HFF-Myc (cell line): ENCODE measurements at regions not wholly inside any gene's neighbourhood (a gene's known extent, or its start where the extent isn't known, plus 50 kb on each side); places are given as distances from the start of the nearest gene placed in this dataset.

Experiments used
- DNase-seq: peaks from one replicate; pipeline ENCODE4 v3.0.0-alpha.2; 2011; ENCODE audit warnings: low read depth; ENCODE audit errors: extremely low read depth
- H3K4me3 ChIP-seq: replicated peaks from 2 replicates; pipeline ENCODE4 v1.5.1; 2011; ENCODE audit warnings: low read depth, mild to moderate bottlenecking, control low read depth, low read length
- TF ChIP-seq, protein P1 (sequence below): IDR thresholded peaks from 2 replicates; pipeline ENCODE4 v1.5.1; 2012; ENCODE audit warnings: mild to moderate bottlenecking, low read depth, low read length, control low read depth; ENCODE audit errors: missing control alignments

DNA sequence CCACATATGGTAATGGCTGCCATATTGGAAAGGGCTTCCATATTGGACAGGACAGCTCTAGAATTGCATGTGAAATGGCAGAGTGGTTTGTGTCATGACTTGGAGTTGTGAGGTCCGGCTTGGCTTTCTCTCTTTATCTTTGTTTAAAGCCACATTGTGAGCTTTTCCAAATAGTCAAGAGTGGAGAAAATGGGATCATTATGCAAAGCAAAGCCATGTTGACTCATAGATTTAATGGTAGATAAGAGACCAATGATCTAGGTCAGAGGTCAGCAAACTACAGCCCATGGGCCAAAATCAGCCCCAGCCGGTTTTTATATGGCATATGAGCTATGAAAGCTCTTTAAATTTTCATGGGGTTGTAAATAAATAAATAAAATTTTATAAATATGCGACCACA, 449.1 kb downstream of the BCL11B start:
- TF ChIP-seq, protein P1, sequence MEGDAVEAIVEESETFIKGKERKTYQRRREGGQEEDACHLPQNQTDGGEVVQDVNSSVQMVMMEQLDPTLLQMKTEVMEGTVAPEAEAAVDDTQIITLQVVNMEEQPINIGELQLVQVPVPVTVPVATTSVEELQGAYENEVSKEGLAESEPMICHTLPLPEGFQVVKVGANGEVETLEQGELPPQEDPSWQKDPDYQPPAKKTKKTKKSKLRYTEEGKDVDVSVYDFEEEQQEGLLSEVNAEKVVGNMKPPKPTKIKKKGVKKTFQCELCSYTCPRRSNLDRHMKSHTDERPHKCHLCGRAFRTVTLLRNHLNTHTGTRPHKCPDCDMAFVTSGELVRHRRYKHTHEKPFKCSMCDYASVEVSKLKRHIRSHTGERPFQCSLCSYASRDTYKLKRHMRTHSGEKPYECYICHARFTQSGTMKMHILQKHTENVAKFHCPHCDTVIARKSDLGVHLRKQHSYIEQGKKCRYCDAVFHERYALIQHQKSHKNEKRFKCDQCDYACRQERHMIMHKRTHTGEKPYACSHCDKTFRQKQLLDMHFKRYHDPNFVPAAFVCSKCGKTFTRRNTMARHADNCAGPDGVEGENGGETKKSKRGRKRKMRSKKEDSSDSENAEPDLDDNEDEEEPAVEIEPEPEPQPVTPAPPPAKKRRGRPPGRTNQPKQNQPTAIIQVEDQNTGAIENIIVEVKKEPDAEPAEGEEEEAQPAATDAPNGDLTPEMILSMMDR: no peak
- no peak overlapping the region for H3K4me3 ChIP-seq
- DNase-seq: no peak

DNA sequence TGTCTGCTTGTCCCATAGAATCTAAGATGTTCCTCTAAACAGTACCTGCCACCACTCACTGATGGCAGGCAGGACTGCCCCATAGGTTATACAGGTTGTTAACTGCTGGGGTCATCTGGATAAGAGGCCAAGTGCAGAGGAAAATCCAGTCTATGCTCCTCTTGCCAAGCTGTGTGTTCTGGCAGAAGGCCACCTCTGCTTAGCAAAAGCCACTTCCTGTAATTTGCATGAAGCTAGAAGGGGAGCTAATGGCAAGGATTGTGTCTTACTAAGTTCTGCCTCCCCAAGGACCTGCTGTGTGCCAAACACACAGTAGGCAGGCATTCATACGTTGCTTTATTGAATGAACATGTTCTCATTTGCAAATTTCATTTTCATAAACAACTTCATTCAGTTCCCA, 445.4 kb downstream of the BCL11B start:
- DNase-seq: no peak
- H3K4me3 ChIP-seq: no peak overlapping the region
- TF ChIP-seq, protein P1: no peak

DNA sequence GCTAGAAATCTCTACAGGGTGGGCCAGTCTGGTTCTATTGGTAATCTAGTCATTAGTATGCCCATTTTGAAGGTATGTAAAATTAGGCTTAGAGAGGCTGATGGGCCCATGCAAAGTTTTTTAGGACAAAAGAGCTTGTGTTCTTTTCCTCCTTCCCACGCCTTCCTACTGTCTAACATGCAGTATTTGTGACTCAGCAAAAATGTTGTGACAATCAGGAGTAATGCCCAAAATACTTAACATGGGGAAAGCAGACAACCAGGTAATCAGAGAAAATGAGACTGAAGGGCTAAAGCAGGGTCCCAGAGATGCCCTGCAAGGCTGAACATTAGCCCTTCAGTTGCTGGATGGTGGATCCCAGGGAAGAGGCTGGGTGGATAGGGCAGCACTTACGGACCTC, 437.9 kb downstream of the BCL11B start:
- DNase-seq: no peak
- TF ChIP-seq, protein P1: no peak
- H3K4me3 ChIP-seq: no peak overlapping the region

DNA sequence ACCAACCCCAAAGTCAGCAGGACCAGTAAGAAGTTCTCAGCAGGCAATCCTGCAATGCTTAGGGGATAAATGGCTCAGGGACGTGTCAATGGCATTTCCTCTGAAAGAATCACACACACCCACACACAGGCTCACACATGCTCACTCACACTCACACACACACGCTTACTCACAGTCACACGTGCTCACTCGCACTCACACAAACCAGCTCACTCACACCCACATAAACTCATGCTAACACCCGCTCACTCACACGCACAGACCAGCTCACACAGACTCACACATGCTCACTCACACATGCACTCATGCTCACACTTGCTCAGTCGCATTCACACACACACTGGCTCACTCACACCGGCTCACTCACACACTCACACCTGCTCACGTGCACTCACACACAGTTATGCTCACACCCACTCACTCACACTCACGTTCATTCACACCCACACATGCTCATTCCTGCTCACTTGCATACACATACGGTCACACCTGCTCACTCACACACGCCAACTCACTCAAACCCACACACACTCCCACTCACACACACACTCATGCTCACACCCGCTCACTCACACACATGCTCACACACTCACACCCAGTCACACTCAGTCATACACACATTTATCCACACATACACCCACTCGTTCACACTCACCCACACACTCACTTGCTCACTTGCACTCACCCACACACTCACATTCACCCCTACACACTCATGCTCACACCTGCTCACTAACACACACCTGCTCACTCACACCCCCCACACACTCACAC, 436.8 kb downstream of the BCL11B start:
- no peak for DNase-seq
- TF ChIP-seq, protein P1: no peak
- no peak overlapping the region for H3K4me3 ChIP-seq

DNA sequence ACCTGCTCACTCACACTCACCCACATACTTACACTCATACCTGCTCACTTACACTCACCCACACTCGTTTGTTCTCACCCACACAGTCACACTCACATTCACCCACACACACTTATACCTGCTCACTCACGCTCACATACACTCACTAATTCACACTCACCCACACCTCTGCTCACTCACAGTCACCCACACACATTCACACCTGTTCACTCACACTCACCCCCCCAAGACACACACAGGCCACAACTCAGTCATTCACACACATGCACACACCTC, 436.2 kb downstream of the BCL11B start:
- no peak for DNase-seq
- TF ChIP-seq, protein P1: no peak
- H3K4me3 ChIP-seq: no peak overlapping the region

DNA sequence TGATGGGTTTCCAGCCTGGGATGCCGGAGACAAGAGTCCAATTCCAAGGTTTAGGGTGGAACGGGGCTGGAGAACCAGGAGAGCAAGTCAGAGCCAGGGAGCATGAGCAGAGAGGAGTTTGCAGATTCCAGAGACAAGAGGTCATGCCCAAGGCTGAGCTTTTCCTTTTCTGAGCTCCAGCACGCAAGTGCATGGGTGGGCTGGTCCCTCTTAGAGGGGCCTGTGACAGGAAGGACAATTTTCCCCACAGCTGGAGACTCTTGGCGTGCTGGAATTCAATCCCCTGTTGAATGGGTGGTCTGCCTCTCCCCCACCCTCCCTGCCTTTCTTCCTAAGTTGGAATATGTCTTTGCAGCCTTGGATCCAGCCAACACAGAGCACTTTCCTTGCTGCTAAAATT, 431.9 kb downstream of the BCL11B start:
- H3K4me3 ChIP-seq: no peak overlapping the region
- TF ChIP-seq, protein P1: no peak
- no peak for DNase-seq

DNA sequence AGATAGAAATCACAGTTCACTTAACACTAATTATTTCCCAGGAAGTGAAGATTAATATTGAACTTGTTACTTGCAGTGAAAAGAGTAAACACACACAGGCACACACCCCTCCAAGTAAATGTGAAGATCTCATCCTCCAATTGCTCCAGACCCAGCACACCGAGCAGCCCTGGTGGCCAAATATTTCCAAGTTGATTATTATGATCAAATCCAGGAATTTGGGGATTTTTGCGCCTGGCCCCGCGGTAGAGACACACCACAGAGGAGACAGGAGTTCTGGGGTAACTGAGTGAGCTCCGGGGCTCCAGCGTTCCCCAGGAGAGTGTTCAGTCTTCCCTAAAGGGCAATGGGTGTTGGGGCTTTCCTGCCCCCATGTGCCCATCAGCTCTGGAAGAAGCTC, 431.5 kb downstream of the BCL11B start:
- DNase-seq: no peak
- H3K4me3 ChIP-seq: no peak overlapping the region
- TF ChIP-seq, protein P1: no peak
